WERI-Rb-1 (cell line): ENCODE measurements at regions not wholly inside any gene's neighbourhood (a gene's known extent, or its start where the extent isn't known, plus 50 kb on each side); places are given as distances from the start of the nearest gene placed in this dataset.
A peak's percentile ranks its signal among the peaks of the same experiment; 100 is the strongest.

ENCODE experiments used
- DNase-seq: peaks from one replicate; pipeline ENCODE4 v3.0.0-alpha.2; 2020
- H3K27ac ChIP-seq: fragments of 250-450 bp; sonication (Bioruptor Pico); 2 replicates; pipeline ENCODE4 v1.5.1; 2020; ENCODE audit warnings: mild to moderate bottlenecking, moderate library complexity
- H3K27me3 ChIP-seq: fragments of 250-450 bp; sonication (Bioruptor Pico); 2 replicates; pipeline ENCODE4 v1.5.1; 2021; ENCODE audit warnings: mild to moderate bottlenecking, low read depth, moderate library complexity; ENCODE audit not compliant: insufficient read depth, severe bottlenecking
- H3K36me3 ChIP-seq: fragments of 250-450 bp; sonication (Bioruptor Pico); 2 replicates; pipeline ENCODE4 v1.5.1; 2020; ENCODE audit warnings: mild to moderate bottlenecking, moderate library complexity
- H3K4me3 ChIP-seq: 2 replicates; pipeline ENCODE4 v1.5.1; 2011; ENCODE audit warnings: low read depth, mild to moderate bottlenecking, control low read depth, low read length
- H3K9me3 ChIP-seq: fragments of 250-450 bp; sonication (Bioruptor Pico); 2 replicates; pipeline ENCODE4 v1.5.1; 2021; ENCODE audit warnings: mild to moderate bottlenecking, moderate library complexity; ENCODE audit not compliant: severe bottlenecking
- TF ChIP-seq, protein P1 (sequence below): IDR thresholded peaks from 2 replicates; pipeline ENCODE4 v1.5.1; 2011; ENCODE audit warnings: low read depth, mild to moderate bottlenecking, control low read depth, inconsistent platforms, low read length

DNA sequence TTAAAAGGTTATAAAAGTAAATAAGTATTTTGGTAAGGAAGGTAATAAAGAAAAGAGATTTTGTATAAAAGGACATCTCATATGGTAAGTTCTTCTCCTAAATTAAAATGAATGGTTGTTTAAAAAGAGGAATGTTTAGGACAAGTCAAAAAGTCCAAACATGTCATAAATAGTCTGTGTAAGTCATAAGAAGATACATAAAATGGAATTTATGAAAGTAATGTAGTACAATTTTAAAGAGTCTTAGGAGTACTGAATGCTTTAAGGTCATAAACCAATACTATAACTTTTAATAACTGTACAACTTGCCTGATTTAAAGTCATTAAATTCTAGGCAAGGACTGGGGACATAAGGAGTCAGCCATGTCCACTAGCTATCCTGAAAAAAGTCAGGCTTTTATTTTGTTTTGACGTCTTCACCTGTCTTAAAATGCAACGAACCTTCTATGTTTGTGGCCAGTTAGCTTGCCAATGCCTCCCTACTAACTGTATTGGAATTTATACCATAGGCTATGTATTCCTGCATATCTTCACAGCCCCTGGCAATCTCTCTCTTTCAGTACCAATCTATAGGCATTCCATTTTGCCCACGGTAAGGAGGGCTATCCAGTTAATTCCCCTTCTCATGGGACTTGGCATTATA lies 312.3 kb upstream of the LRRTM4 start:
- H3K27me3 ChIP-seq: no peaks in the 10 kb centered on the region
- H3K4me3 ChIP-seq: no peak overlapping the region
- peaks cover 20% of the 10 kb centered on the region for H3K9me3 ChIP-seq
- H3K27ac ChIP-seq: no peak overlapping the region
- TF ChIP-seq, protein P1, sequence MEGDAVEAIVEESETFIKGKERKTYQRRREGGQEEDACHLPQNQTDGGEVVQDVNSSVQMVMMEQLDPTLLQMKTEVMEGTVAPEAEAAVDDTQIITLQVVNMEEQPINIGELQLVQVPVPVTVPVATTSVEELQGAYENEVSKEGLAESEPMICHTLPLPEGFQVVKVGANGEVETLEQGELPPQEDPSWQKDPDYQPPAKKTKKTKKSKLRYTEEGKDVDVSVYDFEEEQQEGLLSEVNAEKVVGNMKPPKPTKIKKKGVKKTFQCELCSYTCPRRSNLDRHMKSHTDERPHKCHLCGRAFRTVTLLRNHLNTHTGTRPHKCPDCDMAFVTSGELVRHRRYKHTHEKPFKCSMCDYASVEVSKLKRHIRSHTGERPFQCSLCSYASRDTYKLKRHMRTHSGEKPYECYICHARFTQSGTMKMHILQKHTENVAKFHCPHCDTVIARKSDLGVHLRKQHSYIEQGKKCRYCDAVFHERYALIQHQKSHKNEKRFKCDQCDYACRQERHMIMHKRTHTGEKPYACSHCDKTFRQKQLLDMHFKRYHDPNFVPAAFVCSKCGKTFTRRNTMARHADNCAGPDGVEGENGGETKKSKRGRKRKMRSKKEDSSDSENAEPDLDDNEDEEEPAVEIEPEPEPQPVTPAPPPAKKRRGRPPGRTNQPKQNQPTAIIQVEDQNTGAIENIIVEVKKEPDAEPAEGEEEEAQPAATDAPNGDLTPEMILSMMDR: no peak
- no peak for DNase-seq
- H3K36me3 ChIP-seq: no peaks in the 10 kb centered on the region

GRCh38 chr2:77838441-77838840 lies 316.3 kb upstream of the LRRTM4 start:
- TF ChIP-seq, protein P1: no peak
- Histone ChIP-seq H3K27me3 (no peaks in the 10 kb centered on the region), H3K36me3 (no peaks in the 10 kb centered on the region), H3K27ac (no peak overlapping the region), H3K9me3 (peaks cover 18% of the 10 kb centered on the region), H3K4me3 (no peak overlapping the region)
- no peak for DNase-seq

GRCh38 chr2:77839102-77839501 lies 316.9 kb upstream of the LRRTM4 start:
- TF ChIP-seq, protein P1: no peak
- H3K4me3 ChIP-seq: no peak overlapping the region
- H3K36me3 ChIP-seq: no peaks in the 10 kb centered on the region
- H3K9me3 ChIP-seq: peaks cover 11% of the 10 kb centered on the region
- H3K27me3 ChIP-seq: no peaks in the 10 kb centered on the region
- no peak for DNase-seq
- no peak overlapping the region for H3K27ac ChIP-seq

- Histone ChIP-seq H3K27me3 (no peaks in the 10 kb centered on the region), H3K9me3 (no peaks in the 10 kb centered on the region), H3K27ac (no peak overlapping the region), H3K36me3 (no peaks in the 10 kb centered on the region), H3K4me3 (no peak overlapping the region)
- TF ChIP-seq, protein P1: no peak
- no peak for DNase-seq
Measured at GRCh38 chr2:77862120-77862519, 339.9 kb upstream of the LRRTM4 start.

DNA sequence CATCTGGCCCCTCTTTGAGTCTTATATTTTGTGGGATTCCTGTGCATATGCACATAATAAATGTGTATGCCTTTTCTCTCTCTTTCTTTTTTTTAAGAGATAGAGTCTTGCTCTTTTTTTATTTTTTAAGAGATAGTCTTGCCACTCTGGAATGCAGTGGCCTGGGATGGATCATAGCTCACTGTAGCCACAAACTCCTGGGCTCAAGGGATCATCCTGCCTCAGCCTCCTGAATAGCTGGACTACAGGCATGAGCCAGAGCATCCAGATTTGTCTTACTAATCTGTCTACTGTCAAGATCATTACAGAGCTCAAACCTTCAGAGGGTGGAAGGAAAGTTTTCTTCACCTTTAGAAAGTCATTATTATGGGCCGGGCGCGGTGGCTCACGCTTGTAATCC lies 342.2 kb upstream of the LRRTM4 start:
- no peaks in the 10 kb centered on the region for H3K9me3 ChIP-seq
- TF ChIP-seq, protein P1: no peak
- H3K4me3 ChIP-seq: no peak overlapping the region
- H3K27ac ChIP-seq: no peak overlapping the region
- no peaks in the 10 kb centered on the region for H3K27me3 ChIP-seq
- DNase-seq: peak; percentile 37
- no peaks in the 10 kb centered on the region for H3K36me3 ChIP-seq

- Histone ChIP-seq H3K27ac (no peak overlapping the region), H3K9me3 (no peaks in the 10 kb centered on the region)
- TF ChIP-seq, protein P1: no peak
Measured at GRCh38 chr2:77866661-77867060, 344.5 kb upstream of the LRRTM4 start.

More at GRCh38 chr2:77866661-77867060, 344.5 kb upstream of the LRRTM4 start:
- Histone ChIP-seq H3K4me3 (no peak overlapping the region), H3K27me3 (no peaks in the 10 kb centered on the region), H3K36me3 (no peaks in the 10 kb centered on the region)
- DNase-seq: no peak
